Sciatic nerve (tissue), 2 donors: ENCODE measurements at regions not wholly inside any gene's neighbourhood (a gene's known extent, or its start where the extent isn't known, plus 50 kb on each side); places are given as distances from the start of the nearest gene placed in this dataset.
"Not testable (repeated sequence)": the region's sequence is repeated elsewhere in the genome, so short reads cannot be mapped to it uniquely, and the experiment has no call there.

Experiments used
- ATAC-seq: fragments of 200-7000 bp; cut with Tn5 transposase; one replicate; pipeline ENCODE4 v1.9.1; 2020; ENCODE audit warnings: mild to moderate bottlenecking, moderate library complexity
- DNase-seq: peaks from one replicate; pipeline ENCODE4 v3.0.0-alpha.2; 2020; ENCODE audit warnings: low spot score
- intact Hi-C: fragments of 100-400 bp; cut with DNase I; formaldehyde crosslinking; loops from one replicate; pipeline ENCODE4 v1.14.2; 2022
- donor health status: DM: no; HTN: no; CAD: no.
- donor health status: DM: no; HTN: no; CAD: no.

DNA sequence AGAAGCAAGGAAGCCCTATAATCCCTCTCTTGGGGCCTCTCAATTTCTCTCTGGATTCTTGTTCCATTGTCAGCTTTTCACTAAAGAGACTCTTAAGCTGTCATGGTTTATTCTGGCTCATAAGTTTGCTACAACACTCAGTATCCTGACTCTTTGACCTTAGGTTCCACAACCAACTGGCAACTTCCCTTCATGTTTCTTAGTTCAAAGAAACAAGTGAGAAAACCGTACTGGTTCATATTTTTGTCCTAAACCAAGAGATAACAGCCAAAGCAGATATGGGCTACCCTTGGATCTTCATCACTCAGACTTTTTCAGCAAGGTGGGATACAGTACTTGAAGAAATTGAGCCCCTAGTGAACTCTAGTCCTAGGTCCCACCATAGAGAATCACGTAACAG lies 109.9 kb upstream of the CRIM1 start:
- DNase-seq (no peak), ATAC-seq (no peak)
- intact Hi-C loops = no loop called here

DNA sequence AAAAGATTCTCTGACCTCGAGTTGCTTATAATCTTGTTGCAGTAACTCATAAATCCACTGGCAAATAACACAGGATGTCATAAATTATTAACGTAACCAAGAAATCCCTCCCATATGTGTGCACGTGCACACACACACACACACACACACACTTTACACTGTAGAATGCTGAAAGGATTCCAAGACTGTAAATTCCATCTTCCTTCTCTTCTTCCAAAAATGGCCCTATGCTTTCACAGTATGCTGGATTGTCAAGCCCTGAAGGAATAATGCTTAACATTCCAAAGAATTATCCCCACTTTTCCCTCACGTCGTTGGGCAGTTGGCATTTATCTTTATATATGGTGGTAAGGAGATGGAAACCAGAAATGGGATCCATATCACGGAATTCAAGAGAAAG lies 117.5 kb upstream of the CRIM1 start:
- no peak for DNase-seq
- intact Hi-C loops = no loop called here
- ATAC-seq = no peak

DNA sequence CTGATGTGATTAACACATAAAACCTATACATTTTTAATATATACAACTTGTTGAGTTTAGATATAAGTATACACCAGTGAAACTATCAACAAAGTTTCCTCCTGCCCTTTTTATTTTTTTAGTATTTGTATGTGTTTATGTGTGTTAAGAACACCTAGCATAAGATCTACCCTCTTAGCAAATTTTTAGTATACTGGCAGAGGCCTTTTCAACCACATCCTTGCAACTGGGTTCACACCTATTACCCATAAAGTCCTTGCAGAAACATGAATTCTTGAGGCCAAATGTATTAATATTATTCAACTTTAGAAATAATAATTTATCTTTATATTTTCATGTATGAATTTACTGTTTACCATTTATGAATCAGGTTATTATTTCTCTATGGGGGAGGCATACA lies 119.7 kb upstream of the CRIM1 start:
- ATAC-seq (no peak), DNase-seq (no peak)
- intact Hi-C loops = no loop called here

DNA sequence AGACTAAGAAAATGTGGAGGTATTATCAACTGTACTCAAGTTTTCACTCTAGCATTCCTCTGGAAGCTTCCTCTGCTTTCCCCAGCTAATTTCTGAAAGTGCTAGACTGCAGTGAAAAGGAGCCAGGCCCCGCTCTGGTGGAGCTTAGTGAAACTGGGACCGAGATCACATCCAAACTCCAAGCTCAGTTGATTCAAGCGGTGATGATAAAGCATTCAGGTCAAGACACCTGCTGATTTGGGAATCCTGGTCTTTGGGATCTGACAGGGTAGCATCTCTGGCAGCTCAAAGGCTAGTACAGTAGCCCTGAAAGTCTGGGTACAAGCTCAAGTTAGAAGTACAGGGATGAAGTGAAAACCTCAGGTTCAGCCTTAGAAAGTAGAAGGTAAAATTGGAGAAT lies 120.2 kb upstream of the CRIM1 start:
- intact Hi-C loops = no loop called here

DNA sequence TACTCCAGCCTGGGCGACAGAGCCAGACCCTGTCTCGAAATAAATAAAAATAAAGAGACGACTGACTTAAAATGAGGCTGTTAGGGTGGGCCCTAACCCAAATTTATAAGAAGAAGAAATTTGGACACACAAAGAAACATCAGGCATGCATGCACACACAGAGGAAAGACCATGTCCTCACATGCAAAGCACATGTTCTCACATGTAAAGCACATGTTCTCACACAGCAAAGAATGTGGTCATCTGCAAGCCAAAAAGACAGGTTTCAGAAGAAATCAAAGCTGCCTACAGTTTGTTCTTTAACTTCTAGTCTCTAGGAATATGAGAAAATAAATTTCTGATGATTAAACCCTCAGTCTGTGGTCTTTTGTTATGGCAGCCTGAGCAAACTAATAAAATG lies 132.3 kb upstream of the CRIM1 start:
- ATAC-seq = no peak
- intact Hi-C loops = no loop called here

More for the DNA sequence above, 120.2 kb upstream of the CRIM1 start:
- ATAC-seq (no peak), DNase-seq (no peak)

DNA sequence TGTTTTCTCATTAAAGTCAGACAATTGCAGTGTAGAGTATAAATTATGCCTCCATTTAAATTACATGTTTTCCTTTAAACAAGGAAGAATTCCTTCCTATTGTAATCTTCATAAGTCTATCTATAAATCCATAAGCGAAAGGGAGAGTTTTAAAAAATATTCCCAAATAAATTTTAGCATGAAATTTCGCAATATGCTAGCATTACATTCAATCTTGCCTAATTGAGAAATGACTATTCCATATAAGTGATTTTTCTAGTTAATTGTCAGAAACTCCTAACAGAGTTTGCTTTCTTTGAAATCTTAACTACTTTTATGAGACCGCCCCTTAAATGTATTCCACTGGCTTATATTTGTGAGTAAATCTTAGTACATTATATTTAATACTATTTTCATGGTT lies 133.1 kb upstream of the CRIM1 start:
- ATAC-seq (no peak), DNase-seq (no peak)
- intact Hi-C loops = no loop called here

More for the DNA sequence above, 132.3 kb upstream of the CRIM1 start:
- no peak for DNase-seq

DNA sequence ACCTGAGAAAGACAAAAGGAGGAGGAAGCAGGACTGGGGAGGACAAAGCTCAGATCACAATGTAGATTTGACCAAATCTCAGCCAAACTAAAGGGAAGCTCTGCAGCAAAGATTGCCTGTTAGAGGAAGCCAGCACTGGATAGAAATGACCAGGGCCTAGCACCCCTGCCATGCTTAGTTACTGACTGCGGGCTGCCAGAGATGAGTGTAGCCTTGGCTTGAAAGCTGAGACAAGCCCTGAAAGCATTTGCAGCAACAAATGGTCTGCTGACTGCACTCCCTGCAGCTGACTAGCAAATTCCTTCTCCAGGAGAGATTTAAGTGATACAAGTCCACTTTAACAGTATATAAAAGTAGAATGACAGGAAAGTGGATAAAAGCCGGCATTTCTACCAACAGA lies 140.9 kb upstream of the CRIM1 start:
- no peak for ATAC-seq
- DNase-seq = no peak
- intact Hi-C loops = no loop called here

DNA sequence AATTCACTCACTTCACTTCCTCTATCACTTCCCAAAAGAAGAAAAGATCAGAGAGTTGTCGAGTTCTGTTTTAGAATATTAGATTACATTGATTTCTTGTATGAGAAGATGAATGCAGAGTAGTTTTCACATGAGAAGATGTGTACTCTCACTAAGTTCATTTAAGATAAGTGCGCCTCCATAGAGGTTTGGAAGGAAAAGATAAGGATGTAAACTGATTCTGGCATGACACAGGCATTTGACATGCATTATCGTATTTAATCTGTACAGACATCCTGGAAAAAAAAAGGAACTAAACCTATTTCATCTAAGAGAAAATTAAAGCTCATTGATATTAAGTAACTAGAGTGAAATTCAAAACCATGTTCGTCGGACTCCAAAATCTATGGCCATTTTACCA lies 152.2 kb upstream of the CRIM1 start:
- DNase-seq = no peak
- no peak for ATAC-seq
- intact Hi-C loops = no loop called here

DNA sequence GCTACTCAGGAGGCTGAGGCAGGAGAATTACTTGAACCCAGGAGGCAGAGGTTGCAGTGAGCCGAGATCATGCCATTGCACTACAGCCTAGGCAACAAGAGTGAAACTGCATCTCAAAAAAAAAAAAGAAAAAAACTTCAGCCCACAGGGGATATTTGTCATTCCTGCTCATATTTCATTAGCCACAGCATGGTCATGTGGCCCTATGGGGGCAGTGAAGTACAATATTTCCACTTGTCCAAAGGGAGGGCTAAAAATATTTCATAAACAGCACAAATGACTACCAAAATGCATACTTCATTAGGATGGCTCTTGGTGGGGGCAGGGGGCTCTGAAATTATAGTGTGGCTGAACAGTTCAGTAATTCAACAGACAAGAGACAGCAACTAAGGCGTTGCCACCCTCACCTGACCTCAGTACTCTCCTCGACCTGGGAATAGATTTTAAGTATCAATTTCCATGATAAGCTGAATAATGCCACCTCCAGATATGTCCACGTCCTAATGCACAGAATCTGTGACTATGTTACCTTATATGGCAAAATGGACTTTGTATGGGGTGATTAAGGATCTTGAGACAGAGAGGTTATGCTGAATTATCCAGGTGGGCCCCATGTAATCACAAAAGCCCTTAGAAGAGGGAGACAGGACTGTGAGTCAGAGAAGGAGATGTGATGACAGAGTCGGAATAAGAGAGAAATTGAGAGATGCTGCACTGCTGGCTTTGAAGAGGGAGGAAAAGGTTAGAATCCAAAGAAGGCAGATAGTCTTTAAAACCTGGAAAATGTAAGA lies 158.2 kb upstream of the CRIM1 start:
- intact Hi-C loops = no loop called here
- ATAC-seq (no peak), DNase-seq (no peak)

DNA sequence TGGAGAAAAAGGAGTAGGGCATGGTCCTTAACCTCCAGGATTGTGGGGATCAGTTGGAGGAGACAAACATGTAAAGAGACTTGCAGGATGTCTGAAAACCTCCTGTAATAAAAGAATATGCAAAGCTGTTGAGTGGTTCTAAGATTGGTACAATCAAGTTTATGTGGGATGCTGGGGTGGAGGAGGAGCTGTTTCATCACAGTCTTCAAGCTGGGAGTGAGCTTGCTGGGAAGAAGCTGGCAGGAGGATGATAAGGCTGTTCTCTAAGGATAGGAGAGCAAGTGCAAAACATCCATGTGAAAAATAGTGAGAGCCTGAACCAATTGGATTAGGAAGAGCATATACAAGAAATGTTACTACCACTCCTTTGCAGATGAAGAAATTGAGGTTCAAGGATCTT lies 161.9 kb upstream of the CRIM1 start:
- DNase-seq (no peak), ATAC-seq (no peak)
- intact Hi-C loops = no loop called here

DNA sequence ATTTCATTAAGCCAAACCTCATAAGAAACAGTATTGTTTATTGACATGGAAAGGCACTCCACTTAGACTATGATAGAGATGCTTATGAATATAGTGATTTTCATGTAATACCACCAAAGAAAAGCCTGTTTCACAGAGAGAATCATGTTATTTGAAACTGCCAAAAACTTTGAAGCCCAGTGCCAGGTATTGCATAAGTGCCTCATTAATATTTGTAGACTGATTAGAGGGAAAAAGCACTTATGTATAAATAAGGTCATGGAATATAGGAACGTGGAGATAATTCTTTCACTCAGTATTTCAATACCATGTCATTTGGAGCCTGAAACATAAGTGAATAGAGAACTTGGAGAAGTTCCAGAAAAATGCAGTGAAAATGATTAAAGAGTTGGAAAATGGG lies 162.6 kb upstream of the CRIM1 start:
- intact Hi-C loops = no loop called here
- DNase-seq (no peak), ATAC-seq (no peak)

DNA sequence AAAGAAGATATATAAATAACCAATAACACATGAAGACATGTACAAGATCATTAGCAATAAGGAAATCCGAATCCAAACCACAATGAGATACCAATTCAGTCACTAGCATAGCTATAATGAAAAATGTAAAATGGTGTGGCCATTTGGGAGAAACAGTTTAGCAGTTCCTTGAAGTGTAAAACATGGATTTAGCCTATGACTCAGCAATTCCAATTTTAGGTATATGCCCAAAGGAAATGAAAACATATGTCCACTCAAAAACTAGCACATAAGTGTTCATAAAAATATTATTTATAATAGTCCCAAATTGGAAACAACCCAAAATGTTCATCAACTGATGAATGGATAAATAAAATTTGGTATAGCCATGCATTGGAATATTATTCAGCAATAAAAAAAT lies 165.5 kb upstream of the CRIM1 start:
- DNase-seq = no peak
- intact Hi-C loops = no loop called here
- ATAC-seq = no peak

DNA sequence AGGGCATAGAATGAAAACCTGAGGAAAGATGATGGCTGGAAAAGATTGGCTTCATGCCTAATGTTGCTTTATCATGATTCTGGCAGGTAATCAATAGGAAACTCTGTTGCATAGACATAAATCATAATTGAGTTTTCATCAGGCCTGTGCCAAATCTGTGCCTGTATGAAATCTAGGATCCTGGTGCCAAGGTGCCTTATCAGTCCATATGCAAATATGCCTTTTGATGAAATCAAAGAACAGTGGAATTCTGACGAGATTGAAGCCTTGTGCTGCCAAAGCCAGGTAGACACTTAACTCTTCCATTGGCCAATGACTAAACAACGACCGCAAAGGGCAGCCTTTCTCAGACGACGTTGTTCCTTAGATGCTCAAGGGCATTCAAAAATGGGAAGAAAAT lies 170.0 kb upstream of the CRIM1 start:
- DNase-seq (no peak), ATAC-seq (no peak)
- intact Hi-C loops = no loop called here

DNA sequence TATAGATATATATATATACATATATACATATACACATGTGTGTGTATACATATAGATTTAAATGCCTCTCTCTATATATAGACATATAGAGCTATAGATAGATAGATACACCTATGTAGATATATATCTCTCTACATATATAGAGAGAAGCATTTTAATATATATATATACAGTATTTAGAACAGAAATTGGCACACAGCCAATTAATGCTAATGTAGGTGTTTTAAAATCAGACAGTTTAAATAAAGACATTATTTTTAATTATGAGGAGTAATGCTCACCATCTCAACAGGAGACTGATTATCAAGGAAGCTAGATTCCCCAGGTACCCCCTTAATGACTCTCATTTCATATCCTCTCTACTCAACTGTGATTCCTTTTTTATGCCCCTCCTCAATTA lies 170.7 kb upstream of the CRIM1 start:
- no peak for DNase-seq
- no peak for ATAC-seq
- intact Hi-C loops = no loop called here

DNA sequence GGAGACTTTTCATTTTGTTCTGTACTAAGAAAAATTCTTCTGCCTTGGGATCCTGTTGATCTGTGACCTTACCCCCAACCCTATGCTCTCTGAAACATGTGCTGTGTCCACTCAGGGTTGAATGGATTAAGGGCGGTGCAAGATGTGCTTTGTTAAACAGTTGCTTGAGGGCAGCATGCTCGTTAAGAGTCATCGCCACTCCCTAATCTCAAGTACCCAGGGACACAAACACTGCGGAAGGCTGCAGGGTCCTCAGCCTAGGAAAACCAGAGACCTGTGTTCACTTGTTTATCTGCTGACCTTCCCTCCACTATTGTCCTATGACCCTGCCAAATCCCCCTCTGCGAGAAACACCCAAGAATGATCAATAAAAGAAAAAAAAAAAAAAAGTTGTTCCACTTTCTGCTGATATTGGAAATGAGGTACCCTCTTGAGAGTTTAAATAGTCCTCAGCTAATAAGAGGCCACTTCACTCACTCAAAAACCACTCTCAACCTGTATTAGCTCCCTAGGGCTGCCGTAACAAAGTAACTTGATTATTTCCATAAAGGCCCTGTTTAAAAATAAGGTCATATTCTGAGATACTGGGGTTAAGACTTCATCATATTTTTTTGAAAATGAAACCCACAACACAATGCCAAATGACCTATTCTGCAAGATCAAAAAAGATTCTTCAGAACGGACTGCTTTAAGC lies 174.6 kb upstream of the CRIM1 start:
- ATAC-seq, DNase-seq, intact Hi-C loops: not testable (repeated sequence)

DNA sequence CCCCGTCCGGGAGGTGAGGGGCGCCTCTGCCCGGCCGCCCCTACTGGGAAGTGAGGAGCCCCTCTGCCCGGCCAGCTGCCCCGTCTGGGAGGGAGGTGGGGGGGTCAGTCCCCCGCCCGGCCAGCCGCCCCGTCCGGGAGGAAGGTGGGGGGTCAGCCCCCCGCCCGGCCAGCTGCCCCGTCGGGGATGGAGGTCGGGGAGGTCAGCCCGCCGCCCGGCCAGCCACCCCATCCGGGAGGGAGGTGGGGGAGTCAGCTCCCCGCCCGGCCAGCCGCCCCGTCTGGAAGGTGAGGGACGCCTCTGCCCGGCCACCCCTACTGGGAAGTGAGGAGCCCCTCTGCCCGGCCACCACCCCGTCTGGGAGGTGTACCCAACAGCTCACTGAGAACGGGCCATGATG lies 175.3 kb upstream of the CRIM1 start:
- DNase-seq, ATAC-seq, intact Hi-C loops: not testable (repeated sequence)

DNA sequence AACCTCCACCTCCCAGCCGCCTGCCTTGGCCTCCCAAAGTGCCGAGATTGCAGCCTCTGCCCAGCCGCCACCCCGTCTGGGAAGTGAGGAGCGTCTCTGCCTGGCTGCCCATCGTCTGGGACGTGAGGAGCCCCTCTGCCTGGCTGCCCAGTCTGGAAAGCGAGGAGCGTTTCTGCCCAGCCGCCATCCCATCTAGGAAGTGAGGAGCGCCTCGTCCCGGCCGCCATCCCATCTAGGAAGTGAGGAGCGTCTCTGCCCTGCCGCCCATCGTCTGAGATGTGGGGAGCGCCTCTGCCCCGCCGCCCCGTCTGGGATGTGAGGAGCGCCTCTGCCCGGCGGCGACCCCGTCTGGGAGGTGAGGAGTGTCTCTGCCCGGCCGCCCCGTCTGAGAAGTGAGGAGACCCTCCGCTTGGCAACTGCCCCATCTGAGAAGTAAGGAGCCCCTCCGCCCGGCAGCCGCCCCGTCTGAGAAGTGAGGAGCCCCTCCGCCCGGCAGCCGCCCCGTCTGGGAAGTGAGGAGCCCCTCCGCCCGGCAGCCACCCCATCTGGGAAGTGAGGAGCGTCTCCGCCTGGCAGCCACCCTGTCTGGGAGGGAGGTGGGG lies 175.8 kb upstream of the CRIM1 start:
- ATAC-seq, intact Hi-C loops, DNase-seq: not testable (repeated sequence)

DNA sequence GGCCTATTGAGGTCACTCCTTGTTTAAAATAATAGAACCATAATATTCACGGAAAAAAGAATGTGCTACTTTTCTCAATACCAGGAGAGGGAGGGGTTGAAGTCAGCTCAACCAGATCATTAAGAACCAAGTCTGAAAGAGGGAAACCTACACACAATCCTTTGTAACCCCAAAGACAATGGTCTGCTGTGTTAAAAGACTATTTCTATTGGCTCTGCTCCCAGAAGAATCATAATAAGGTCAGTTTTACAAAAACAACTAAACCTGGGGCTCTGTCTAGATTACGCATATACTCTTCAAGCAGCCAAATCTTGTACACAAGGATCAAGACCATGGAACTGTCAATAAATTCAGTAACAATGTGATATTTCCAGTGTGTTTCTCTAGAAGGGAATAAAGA lies 177.2 kb upstream of the CRIM1 start:
- DNase-seq = no peak
- peak; percentile 84 for ATAC-seq
- intact Hi-C loops = no loop called here

DNA sequence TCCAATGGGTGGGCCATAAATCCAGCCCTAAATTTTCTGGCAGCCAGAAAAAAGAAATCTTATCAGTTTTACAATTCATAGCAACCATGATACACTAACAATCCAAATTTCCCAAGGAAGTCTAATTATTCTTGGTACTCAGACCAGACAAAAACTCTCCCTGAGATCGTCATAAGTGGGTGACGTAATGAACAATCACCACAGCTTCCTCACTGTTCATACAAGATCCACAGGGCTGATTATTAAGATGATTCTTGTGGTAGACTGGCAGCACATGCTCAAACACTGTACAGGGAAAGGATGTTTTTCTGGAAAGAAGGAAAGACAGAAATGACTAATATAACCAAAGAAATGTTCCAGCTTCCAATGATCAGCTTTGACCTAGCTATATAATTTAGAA lies 178.3 kb upstream of the CRIM1 start:
- no peak for ATAC-seq
- intact Hi-C loops = no loop called here

DNA sequence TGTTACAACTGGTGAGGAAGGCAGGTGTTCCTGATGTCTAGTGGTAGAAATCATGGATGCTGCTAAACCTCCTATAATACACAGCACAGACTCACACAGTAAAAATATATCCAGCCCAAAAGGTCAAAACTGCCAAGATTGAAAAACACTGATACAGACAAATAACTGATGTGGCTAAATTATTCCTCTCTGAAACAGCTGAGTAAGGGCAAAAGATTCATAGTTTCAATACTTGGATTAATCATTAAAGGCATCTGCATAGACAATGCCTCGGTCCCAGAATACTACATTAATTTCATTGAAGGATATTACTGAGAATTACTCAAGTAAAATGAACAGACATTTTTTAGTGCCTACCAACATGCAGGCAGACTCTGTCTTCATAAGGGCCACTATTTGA lies 180.7 kb upstream of the CRIM1 start:
- no peak for ATAC-seq
- intact Hi-C loops = no loop called here
- DNase-seq = no peak

More for the DNA sequence above, 178.3 kb upstream of the CRIM1 start:
- no peak for DNase-seq
